ENCODE measurements at regions not wholly inside any gene's neighbourhood (a gene's known extent, or its start where the extent isn't known, plus 50 kb on each side); places are given as distances from the start of the nearest gene placed in this dataset.

GRCh38 chr15:31214864-31215489 lies 111.7 kb upstream of the KLF13 start:
- H3K4me1 ChIP-seq (ENCODE audit: control insufficient read depth in 2 of 3, insufficient read depth in 2 of 3, low read depth in 1 of 3, low read length in 3 of 3): peaks cover 0 to 11% (median 4%) of the 10 kb centered on the region in 3 donors
- H3K9ac ChIP-seq (ENCODE audit: low read length in 3 of 3): peak overlapping the region in 1 of 3 donors; percentile 19
- H3K27ac ChIP-seq (ENCODE audit: low read depth in 2 of 2, low read length in 2 of 2): peak overlapping the region; percentile 85 to 87
- no peaks in the 10 kb centered on the region for H3K36me3 ChIP-seq (ENCODE audit: control insufficient read depth in 2 of 3, insufficient read depth in 3 of 3, low read length in 3 of 3)
- no peak overlapping the region for H3K4me3 ChIP-seq (ENCODE audit: low read length in 3 of 3)
- intact Hi-C loops (cut with DNase I): no loop called here
- TF ChIP-seq, protein P1, sequence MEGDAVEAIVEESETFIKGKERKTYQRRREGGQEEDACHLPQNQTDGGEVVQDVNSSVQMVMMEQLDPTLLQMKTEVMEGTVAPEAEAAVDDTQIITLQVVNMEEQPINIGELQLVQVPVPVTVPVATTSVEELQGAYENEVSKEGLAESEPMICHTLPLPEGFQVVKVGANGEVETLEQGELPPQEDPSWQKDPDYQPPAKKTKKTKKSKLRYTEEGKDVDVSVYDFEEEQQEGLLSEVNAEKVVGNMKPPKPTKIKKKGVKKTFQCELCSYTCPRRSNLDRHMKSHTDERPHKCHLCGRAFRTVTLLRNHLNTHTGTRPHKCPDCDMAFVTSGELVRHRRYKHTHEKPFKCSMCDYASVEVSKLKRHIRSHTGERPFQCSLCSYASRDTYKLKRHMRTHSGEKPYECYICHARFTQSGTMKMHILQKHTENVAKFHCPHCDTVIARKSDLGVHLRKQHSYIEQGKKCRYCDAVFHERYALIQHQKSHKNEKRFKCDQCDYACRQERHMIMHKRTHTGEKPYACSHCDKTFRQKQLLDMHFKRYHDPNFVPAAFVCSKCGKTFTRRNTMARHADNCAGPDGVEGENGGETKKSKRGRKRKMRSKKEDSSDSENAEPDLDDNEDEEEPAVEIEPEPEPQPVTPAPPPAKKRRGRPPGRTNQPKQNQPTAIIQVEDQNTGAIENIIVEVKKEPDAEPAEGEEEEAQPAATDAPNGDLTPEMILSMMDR (IDR thresholded peaks at IDR 0.05; ENCODE audit: borderline replicate concordance, extremely low read depth, insufficient read depth): no peak
- DNase-seq (peak in 1 of 5 donors; percentile 88), FAIRE-seq (no peak)
- H3K9me3 ChIP-seq (ENCODE audit: control insufficient read depth in 2 of 3, insufficient read depth in 1 of 3, low read length in 3 of 3): peaks cover 0 to 6% (median 0%) of the 10 kb centered on the region in 3 donors
- H3K27me3 ChIP-seq (ENCODE audit: control insufficient read depth, insufficient read depth, low read length): no peaks in the 10 kb centered on the region

DNA sequence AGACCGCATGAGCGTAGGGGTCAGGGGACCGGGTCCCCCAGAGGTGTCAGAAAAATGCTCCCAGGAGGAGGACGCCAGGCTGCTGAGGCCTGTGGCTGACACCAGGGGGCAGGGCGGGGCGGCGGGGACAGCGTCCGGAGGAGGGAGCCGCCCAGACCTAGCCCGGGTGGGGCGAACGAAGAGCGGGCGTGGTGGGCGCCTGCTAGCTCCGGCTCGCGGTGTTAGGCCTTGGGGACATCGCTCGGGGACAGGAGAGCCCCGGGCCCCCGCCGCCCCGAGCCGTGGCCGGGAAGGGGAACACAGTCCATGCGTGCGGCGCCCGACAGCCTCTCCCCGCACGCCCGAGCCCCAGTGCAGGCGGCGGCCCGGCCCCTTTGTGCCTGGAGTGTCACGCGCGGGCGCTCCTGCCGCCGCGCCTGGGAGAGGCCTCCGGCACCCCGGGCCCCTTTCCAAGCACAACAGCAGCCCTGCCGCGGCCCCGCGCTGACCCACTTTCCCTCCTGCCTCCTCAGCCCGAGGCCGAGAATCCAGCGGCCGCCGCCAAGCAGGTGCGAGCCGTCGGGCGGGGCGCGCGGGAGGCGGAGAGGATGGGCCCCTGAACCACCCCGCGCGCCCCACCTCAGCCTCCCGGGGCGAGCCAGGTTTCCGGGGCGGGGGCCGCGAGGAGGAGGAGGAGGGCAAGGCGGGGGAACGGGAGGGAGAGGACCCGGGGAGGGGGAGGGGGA lies 111.0 kb upstream of the KLF13 start:
- Histone ChIP-seq H3K9me3 (ENCODE audit: control insufficient read depth in 2 of 3, insufficient read depth in 1 of 3, low read length in 3 of 3) (peaks cover 0 to 6% (median 0%) of the 10 kb centered on the region in 3 donors), H3K27me3 (ENCODE audit: control insufficient read depth, insufficient read depth, low read length) (no peaks in the 10 kb centered on the region), H3K27ac (ENCODE audit: low read depth in 2 of 2, low read length in 2 of 2) (peak overlapping the region; percentile 85 to 87), H3K9ac (ENCODE audit: low read length in 3 of 3) (peak overlapping the region in 1 of 3 donors; percentile 19), H3K4me3 (ENCODE audit: low read length in 3 of 3) (peak overlapping the region in 1 of 3 donors; percentile 37), H3K4me1 (ENCODE audit: control insufficient read depth in 2 of 3, insufficient read depth in 2 of 3, low read depth in 1 of 3, low read length in 3 of 3) (peaks cover 0 to 11% (median 4%) of the 10 kb centered on the region in 3 donors), H3K36me3 (ENCODE audit: control insufficient read depth in 2 of 3, insufficient read depth in 3 of 3, low read length in 3 of 3) (no peaks in the 10 kb centered on the region)
- DNase-seq: peak; percentile 73 to 97 (median 84)
- TF ChIP-seq, protein P1 (IDR thresholded peaks at IDR 0.05; ENCODE audit: borderline replicate concordance, extremely low read depth, insufficient read depth): peak; percentile 81
- no peak for FAIRE-seq
- intact Hi-C loops (cut with DNase I): no loop called here

GRCh38 chr15:31216215-31216911 lies 110.3 kb upstream of the KLF13 start:
- Histone ChIP-seq H3K4me1 (ENCODE audit: control insufficient read depth in 2 of 3, insufficient read depth in 2 of 3, low read depth in 1 of 3, low read length in 3 of 3) (peaks cover 0 to 11% (median 4%) of the 10 kb centered on the region in 3 donors), H3K9ac (ENCODE audit: low read length in 3 of 3) (peak overlapping the region in 2 of 3 donors; percentile 13 to 24), H3K36me3 (ENCODE audit: control insufficient read depth in 2 of 3, insufficient read depth in 3 of 3, low read length in 3 of 3) (no peaks in the 10 kb centered on the region), H3K4me3 (ENCODE audit: low read length in 3 of 3) (peak overlapping the region; percentile 18 to 45 (median 33)), H3K9me3 (ENCODE audit: control insufficient read depth in 2 of 3, insufficient read depth in 1 of 3, low read length in 3 of 3) (peaks cover 0 to 2% (median 0%) of the 10 kb centered on the region in 3 donors), H3K27ac (ENCODE audit: low read depth in 2 of 2, low read length in 2 of 2) (peak overlapping the region; percentile 26 to 85), H3K27me3 (ENCODE audit: control insufficient read depth, insufficient read depth, low read length) (no peaks in the 10 kb centered on the region)
- DNase-seq (peak; percentile 69 to 97 (median 82)), FAIRE-seq (no peak)
- TF ChIP-seq, protein P1 (IDR thresholded peaks at IDR 0.05; ENCODE audit: borderline replicate concordance, extremely low read depth, insufficient read depth): no peak
- intact Hi-C loops (cut with DNase I): no loop called here
